Left kidney (tissue), 1 donor: ENCODE measurements at regions not wholly inside any gene's neighbourhood (a gene's known extent, or its start where the extent isn't known, plus 50 kb on each side); places are given as distances from the start of the nearest gene placed in this dataset.

ENCODE experiments used
- DNase-seq: peaks from one replicate; pipeline ENCODE4 v3.0.0-alpha.2; 2013

- DNase-seq: no peak
Measured at GRCh38 chr5:89128092-89128491, 245.1 kb upstream of the MEF2C start.

DNA sequence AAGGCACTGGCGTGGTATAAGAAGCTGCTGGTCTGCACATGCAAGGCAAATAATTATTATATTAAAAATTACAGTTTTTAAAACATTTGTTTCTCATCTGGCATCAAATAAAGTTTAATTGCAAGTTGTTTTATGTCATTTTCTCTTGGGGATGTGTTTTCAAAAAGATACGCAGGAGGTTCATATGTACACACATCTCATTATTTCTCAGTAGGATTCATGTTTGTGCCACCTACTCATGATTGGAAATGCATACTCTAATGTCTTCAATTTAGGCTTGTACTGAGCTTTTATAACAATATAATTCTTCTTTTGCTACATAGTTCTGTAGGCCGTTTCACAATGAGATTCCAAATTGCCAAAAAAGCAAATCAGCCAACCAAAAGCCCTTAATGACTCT is 244.2 kb upstream of the MEF2C start:
- no peak for DNase-seq

- no peak for DNase-seq
Measured at GRCh38 chr5:89125372-89125771, 242.4 kb upstream of the MEF2C start.

DNA sequence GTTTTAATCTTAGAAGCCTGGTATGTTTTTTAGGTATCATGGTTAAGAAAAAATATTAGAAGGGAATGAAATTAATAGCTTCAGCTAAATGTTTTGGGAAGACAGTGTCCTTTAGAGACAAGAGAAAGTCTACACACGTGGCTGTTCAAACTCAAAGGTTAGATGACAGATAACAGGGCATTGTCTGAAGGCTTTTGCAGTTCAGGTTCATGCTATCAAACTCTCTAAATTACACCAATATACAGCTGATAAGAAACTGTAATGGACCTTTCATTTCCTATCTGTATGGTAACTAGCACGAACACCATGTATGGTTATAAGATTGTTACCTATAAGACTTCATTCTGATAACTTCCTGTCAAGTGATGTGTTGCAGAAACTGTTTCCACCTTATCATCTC is 240.6 kb upstream of the MEF2C start:
- no peak for DNase-seq

DNA sequence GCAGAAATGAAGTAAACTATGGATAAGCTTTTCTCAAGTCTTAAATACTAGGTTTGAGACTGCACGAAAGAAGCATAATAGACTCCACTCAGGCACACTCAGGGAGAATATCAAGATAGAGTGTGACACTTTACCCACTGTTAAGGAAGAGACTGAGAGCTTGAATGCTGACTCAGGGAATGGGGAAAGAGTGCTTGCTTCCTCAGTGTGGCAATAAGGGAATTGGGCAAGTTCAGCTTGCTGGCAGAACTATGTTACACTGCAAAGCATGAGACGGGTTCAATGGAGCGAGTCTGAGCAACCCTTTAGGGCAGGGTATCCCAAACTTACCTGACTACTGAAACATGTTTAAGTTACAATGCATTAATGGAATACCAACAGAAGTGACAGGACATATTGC is 237.7 kb upstream of the MEF2C start:
- no peak for DNase-seq

GRCh38 chr5:89117124-89117644 is 234.2 kb upstream of the MEF2C start:
- no peak for DNase-seq

GRCh38 chr5:89110916-89111646 is 228.1 kb upstream of the MEF2C start:
- no peak for DNase-seq

- DNase-seq: no peak
Measured at GRCh38 chr5:89106480-89106879, 223.5 kb upstream of the MEF2C start.

DNA sequence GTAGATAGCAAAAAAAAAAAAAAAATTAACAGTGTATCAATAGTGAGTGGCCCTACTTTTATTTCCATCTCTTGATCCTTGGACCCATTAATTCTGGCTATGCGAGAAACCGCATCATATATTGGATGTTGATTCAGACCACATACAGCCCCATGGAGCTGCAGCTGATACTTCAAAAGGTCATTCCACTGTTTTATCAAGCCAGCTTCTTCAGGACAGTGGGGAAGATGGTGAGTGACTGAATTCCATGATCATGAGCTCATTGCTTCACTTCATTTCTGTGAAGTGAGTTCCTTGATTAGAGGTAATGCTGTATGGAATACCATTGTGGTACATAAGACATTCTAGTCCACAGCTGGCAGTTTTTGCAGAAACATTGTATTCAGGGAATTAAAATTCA is 222.9 kb upstream of the MEF2C start:
- DNase-seq: no peak

DNA sequence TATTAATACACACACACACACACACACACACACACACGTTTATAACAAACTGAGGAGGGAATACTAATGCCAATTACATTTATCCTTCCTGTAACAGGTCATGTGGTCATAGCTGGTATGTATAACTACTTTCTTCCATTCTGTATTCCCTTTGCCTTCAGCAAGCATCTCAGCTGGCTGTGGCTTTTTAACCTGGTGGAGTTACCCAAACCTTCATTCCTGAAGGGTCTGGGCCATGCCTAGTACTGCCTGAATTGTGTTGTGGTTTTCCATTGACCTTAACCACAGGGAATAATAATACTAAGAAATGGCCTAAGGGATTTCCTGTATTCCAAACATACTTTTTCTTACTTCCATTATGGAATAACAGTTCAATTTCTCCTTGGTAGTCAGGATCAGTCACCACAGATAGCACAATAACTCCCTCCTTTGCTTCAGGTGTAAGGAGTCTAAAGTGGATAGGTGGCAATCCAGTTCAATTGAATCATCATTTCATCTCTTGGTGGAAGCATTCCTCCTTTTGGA is 222.2 kb upstream of the MEF2C start:
- no peak for DNase-seq

DNA sequence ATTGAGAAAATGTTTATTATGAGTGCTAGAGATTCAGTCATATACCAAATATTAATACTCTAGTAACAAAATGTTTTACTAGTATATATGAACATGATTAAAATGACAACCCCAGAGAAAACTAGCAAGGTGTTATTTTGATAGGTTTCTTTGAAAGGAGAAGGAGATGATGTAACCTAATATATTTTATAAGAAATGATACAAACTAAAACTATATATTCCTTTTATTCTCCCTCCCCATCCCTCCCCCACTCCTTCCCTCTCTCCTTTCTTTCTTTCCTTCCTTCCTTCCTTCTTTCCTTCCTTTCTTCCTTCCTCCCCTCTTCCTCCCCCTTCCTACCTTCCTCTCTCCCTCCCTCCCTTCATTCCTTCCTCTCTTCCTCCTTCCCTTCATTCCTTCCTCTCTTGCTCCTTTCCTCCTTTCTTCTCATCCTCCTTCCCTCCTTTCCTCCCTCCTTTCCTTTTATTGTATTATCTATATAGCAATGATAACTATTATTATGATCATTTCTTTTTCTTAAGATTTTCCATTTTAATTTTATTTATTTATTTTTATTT is 215.3 kb upstream of the MEF2C start:
- DNase-seq: no peak

DNA sequence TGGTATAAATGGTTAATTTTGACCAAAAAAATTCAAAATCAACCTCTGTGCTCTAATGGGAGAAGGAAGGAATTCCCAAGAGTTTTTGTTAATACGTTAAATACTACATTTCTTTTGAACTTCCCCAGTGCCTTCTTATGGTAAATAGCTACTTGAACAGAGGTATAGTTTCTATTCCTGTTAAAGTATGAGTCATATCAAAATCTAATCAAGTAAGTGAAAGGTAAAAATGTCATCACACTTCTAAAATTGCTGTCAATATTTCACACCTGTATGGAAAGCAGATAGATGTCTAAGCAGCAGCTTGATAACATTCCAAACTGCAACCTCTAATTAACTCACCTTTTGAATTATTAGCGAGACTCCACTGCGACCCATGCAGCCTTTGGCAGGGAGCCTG is 214.1 kb upstream of the MEF2C start:
- DNase-seq: no peak

DNA sequence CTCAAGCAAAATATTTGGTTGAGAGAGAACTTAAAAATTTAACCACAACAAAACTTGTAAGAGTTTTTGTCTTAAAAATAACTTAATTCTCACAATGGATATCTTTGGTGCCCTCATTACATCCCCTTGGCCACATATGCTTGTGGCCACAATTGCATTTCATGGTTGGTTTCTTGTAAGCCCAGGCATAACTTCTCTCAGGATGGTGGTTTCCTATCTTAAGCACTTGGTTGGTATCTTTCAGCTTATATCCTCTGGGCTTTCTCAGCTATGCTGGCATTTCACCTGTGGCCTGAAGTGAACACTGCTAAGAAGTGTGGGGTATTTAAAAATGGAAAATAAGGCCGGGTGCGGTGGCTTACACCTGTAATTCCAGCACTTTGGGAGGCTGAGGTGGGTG is 212.4 kb upstream of the MEF2C start:
- DNase-seq: no peak

DNA sequence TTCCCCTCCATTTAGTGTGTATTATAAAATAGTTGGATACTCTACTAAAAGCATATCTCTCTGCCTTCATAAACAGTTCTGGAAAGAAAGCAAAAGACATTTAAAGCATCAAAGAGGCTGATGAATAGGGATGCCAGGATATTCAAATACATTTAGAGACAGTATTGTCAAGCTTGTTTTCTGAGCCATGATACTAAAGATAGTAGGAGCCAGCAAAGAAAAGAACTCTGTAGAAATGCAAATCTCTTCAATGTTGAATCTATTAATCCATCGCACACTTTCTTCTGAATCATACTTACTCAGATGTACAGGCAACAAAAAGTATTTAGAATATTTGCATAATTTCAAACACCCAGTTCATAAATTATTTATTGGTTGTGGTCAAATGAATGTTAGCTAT is 207.1 kb upstream of the MEF2C start:
- DNase-seq: no peak

- no peak for DNase-seq
Measured at GRCh38 chr5:89087551-89088318, 204.8 kb upstream of the MEF2C start.

DNA sequence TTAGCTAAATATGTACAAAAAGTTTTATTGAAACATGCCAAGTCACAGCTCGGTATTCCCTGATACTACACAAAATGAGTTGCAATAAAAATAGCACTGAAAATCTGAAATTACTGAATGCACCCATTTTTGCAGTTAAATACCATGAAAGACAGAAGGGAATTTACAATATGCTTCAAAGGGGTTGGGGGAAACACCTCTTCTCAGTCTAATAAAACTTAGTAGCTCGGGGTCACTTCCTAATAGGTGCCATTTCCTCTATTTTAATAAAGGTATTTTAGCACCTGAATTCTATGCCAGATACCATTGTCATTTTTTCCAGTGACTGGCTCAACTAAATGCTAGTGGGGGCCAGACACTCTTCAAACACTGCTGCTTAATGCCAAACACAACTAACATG is 204.1 kb upstream of the MEF2C start:
- no peak for DNase-seq

DNA sequence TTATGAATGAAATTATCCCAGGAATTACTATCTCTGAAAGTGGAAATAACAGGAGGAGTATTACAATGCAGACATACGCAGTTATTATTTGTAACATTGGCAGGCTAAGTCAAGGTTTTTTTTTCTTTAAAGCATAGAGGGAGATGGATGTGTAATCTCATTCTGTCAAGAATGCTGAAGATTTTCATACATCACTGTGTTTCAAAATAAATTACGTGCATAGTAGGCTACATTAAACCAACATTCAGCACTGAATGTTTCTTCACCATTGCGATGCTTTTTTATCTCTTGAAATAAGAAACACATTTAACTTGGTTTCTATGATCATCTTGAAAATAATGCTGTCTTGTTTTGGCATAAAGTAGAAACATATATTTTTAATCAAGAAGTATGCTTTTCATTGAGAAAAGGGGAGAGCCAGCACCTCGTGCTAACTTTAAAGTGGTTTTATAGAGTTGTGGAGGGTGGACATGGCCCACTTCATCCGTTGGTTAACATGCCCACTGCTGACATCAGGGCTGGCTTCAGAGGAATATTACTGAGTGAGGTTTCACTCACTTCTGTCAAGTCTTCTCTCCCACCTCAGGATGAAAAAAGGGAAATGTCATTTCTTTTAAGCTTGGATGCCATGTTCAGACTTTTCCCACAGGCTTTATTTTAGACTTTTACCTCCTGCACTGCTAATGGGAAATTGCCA is 203.6 kb upstream of the MEF2C start:
- no peak for DNase-seq

DNA sequence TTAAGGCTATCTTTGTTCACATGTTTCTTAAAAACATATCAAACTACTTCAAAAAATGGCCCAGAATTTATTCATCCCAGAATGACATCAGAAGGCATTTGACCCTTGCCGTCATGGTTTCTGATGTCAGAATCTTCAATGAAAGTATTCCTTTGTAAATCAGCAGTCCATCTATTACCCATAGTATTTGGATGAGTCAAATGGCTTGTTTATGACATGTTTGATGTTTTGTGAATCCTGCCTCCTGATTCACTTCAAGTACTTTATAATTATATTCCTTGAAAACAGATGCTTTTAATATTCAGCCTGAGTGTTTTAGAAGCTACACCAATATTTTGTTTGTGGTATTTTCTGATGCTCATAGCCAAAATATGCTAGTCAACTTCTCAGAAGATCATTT is 200.8 kb upstream of the MEF2C start:
- DNase-seq: no peak

DNA sequence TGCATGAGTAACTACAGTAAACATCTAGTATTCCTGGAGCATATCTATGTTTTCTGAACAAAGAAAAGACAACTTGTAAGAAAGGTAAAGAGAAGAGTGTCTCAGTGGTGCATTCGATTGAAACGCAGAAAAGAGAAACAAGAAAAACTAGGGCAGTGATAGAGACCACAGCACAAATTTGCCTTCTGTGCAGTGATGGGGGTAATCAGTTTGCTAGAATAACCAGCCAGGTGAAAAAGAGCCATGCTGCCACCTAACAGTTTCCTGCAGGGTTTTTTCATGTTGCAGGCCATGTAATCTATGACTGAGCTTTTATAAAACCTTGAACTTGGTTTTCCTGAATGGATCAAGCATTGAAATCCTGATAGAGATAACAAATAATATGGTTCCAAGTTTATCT is 198.4 kb upstream of the MEF2C start:
- DNase-seq: no peak

GRCh38 chr5:89080467-89081116 is 197.6 kb upstream of the MEF2C start:
- no peak for DNase-seq

DNA sequence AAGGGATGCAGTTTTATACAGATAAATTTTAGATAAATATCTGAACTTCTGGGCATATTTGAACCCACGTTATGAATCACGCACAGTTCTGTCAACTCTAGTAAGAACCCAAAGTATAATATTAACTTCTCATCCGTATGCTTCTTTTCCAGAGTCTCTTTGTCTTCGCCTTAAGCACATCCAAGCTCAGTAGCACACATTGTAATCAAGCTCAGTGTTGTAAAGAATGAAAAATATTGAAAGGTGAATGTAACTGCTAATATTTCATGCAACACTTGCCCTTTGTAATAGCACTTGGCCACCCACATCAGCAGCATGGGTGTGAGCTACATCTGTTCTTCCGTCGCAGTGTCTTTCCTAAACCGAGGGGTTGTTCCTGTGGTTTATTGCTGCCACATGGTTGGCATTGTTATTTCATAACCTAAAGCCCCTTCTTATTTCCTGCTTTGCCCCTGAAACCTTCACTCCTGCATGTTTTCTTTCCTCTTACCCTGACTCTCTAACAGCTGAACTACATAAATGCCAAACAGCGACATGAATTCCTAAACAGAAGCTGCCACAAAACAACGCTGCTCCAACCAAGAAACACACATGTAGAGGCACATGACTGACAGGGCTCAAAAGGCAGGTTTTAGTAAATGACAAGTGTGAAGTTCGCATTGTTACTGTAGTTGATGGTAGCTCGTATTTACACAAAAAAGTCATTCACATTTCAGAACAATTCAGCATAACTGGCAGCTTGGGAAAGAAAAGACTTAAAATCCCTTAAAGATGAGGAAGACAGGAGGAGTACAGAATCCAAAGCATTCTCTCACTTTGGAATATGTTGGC is 190.1 kb upstream of the MEF2C start:
- no peak for DNase-seq
